ENCODE measurements at regions not wholly inside any gene's neighbourhood (a gene's known extent, or its start where the extent isn't known, plus 50 kb on each side); places are given as distances from the start of the nearest gene placed in this dataset.
"Not testable (repeated sequence)": the region's sequence is repeated elsewhere in the genome, so short reads cannot be mapped to it uniquely, and the experiment has no call there.

DNA sequence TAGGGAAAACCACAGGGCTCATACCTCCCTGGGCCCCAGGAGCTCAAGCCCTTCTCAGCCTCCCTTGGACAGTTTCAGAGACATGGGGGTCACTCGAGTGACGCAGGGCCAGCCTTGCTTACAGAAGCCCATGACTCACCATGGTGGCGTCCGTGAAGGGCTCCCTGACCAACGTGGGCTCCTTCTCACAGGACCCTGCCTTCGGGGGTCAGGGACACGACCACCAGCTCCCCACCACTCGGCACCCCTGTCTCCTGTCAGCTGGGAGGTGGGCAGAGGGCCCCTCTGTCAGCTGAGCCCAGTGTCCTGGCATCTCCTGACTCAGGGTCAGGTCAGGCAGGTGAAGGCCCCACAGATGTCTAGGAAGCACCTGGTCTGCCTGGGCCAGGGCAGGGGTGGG is 126.3 kb upstream of the ANO1 start:
- Histone ChIP-seq H3K4me2 (ENCODE audit: low read length) (no peak overlapping the region), H3K4me1 (ENCODE audit: control insufficient read depth in 1 of 2, insufficient read depth in 2 of 2, low read length in 2 of 2) (peaks cover 35 to 50% of the 10 kb centered on the region in 2 experiments), H3K4me3 (replicated peaks in 1 of 2; ENCODE audit: low read depth in 1 of 2, low read length in 2 of 2) (no peak overlapping the region), H3K9me3 (ENCODE audit: control insufficient read depth in 1 of 2, insufficient read depth in 1 of 2, low read depth in 1 of 2, low read length in 2 of 2) (peaks cover 0 to 10% of the 10 kb centered on the region in 2 experiments; a peak in 1 of 4 replicates), H3K9ac (ENCODE audit: low read length) (no peak overlapping the region), H3K79me2 (ENCODE audit: insufficient read depth, low read length) (no peaks in the 10 kb centered on the region), H2AFZ (ENCODE audit: low read depth, low read length, poor library complexity, severe bottlenecking) (no peak overlapping the region), H3K9me2 (ENCODE audit: insufficient read depth) (no peaks in the 10 kb centered on the region), H4K20me1 (ENCODE audit: insufficient read depth) (no peaks in the 10 kb centered on the region), H3K27ac (ENCODE audit: low read depth, low read length) (no peak overlapping the region; the same call in 1 of the 2 replicates), H3K36me3 (ENCODE audit: control insufficient read depth in 1 of 2, insufficient read depth in 2 of 2, low read length in 2 of 2) (no peaks in the 10 kb centered on the region), H3K27me3 (ENCODE audit: insufficient read depth, low read length) (no peaks in the 10 kb centered on the region)
- ChIA-PET CTCF (interaction anchor here (1.0 to 1.2 kb wide), 2 partner anchors 8 to 37 kb away, joined by 3 read pairs; no protein-coding TSS in a partner anchor), POLR2A (no interaction called here), RAD21 (ENCODE audit: low non-redundant PET in 1 of 2, low total read pairs in 2 of 2, uncharacterized antibody in 2 of 2, unreplicated experiment in 2 of 2) (no interaction called here)
- no TSS peak for BruUV-seq (replicated peaks)
- no peak for ATAC-seq
- intact Hi-C loops (cut with micrococcal nuclease) = no loop called here
- DNase-seq (ENCODE audit: low read depth, low spot score) = no peak
- TF ChIP-seq ELF1 (IDR thresholded peaks at IDR 0.05; ENCODE audit: borderline replicate concordance, low read depth) (no peak), CEBPB (IDR thresholded peaks at IDR 0.05; ENCODE audit: low read depth) (no peak), SP1 (IDR thresholded peaks at IDR 0.05; ENCODE audit: low read depth) (no peak), SRF (IDR thresholded peaks at IDR 0.05; ENCODE audit: low read depth) (no peak), EZH2phosphoT487 (IDR thresholded peaks at IDR 0.05; ENCODE audit: borderline replicate concordance) (no peak), POLR2AphosphoS5 (IDR thresholded peaks at IDR 0.05; ENCODE audit: low read depth, low read length) (no peak)
- TF ChIP-seq, protein P1, sequence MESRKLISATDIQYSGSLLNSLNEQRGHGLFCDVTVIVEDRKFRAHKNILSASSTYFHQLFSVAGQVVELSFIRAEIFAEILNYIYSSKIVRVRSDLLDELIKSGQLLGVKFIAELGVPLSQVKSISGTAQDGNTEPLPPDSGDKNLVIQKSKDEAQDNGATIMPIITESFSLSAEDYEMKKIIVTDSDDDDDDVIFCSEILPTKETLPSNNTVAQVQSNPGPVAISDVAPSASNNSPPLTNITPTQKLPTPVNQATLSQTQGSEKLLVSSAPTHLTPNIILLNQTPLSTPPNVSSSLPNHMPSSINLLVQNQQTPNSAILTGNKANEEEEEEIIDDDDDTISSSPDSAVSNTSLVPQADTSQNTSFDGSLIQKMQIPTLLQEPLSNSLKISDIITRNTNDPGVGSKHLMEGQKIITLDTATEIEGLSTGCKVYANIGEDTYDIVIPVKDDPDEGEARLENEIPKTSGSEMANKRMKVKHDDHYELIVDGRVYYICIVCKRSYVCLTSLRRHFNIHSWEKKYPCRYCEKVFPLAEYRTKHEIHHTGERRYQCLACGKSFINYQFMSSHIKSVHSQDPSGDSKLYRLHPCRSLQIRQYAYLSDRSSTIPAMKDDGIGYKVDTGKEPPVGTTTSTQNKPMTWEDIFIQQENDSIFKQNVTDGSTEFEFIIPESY (IDR thresholded peaks at IDR 0.05; ENCODE audit: extremely low read depth, insufficient replicate concordance, low read length) = no peak
- TF ChIP-seq, protein P2, sequence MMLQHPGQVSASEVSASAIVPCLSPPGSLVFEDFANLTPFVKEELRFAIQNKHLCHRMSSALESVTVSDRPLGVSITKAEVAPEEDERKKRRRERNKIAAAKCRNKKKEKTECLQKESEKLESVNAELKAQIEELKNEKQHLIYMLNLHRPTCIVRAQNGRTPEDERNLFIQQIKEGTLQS (IDR thresholded peaks at IDR 0.05) = no peak
- TF ChIP-seq, protein P3, sequence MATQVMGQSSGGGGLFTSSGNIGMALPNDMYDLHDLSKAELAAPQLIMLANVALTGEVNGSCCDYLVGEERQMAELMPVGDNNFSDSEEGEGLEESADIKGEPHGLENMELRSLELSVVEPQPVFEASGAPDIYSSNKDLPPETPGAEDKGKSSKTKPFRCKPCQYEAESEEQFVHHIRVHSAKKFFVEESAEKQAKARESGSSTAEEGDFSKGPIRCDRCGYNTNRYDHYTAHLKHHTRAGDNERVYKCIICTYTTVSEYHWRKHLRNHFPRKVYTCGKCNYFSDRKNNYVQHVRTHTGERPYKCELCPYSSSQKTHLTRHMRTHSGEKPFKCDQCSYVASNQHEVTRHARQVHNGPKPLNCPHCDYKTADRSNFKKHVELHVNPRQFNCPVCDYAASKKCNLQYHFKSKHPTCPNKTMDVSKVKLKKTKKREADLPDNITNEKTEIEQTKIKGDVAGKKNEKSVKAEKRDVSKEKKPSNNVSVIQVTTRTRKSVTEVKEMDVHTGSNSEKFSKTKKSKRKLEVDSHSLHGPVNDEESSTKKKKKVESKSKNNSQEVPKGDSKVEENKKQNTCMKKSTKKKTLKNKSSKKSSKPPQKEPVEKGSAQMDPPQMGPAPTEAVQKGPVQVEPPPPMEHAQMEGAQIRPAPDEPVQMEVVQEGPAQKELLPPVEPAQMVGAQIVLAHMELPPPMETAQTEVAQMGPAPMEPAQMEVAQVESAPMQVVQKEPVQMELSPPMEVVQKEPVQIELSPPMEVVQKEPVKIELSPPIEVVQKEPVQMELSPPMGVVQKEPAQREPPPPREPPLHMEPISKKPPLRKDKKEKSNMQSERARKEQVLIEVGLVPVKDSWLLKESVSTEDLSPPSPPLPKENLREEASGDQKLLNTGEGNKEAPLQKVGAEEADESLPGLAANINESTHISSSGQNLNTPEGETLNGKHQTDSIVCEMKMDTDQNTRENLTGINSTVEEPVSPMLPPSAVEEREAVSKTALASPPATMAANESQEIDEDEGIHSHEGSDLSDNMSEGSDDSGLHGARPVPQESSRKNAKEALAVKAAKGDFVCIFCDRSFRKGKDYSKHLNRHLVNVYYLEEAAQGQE (IDR thresholded peaks at IDR 0.05; ENCODE audit: low read depth) = no peak

DNA sequence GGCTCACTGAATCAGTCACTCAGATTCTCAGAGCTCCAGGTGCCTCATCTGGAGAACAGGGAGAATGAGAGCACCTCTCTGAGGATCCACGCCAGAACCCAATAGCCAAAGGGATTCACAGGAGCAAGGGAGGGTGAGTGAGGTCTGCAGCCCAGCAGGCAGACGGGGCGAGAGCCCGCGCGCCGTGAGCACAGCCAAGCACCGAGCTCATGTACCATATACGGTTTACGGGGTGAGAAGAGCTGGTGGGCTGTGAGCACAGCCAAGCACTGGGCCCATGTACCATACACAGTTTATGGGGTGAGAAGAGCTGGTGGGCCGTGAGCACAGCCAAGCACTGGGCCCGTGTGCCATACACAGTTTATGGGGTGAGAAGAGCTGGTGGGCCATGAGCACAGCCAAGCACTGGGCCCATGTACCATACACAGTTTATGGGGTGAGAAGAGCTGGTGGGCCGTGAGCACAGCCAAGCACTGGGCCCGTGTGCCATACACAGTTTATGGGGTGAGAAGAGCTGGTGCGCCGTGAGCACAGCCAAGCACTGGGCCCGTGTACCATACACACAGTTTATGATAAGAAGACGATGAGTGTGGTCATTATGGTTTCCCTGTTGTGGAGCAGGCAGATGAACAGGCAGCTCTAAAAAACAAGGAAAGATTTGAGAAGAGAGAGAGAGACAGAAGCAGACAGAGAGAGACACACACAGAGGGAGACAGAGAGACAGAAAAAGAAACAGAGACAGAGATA is 125.7 kb upstream of the ANO1 start:
- H3K9me3 ChIP-seq (ENCODE audit: control insufficient read depth in 1 of 2, insufficient read depth in 1 of 2, low read depth in 1 of 2, low read length in 2 of 2); ATAC-seq; H3K9ac ChIP-seq (ENCODE audit: low read length); H2AFZ ChIP-seq (ENCODE audit: low read depth, low read length, poor library complexity, severe bottlenecking); H4K20me1 ChIP-seq (ENCODE audit: insufficient read depth); H3K9me2 ChIP-seq (ENCODE audit: insufficient read depth); intact Hi-C loops (cut with micrococcal nuclease); DNase-seq (ENCODE audit: low read depth, low spot score); H3K79me2 ChIP-seq (ENCODE audit: insufficient read depth, low read length); RAD21 ChIA-PET (ENCODE audit: low non-redundant PET in 1 of 2, low total read pairs in 2 of 2, uncharacterized antibody in 2 of 2, unreplicated experiment in 2 of 2); H3K4me3 ChIP-seq (replicated peaks in 1 of 2; ENCODE audit: low read depth in 1 of 2, low read length in 2 of 2); H3K36me3 ChIP-seq (ENCODE audit: control insufficient read depth in 1 of 2, insufficient read depth in 2 of 2, low read length in 2 of 2); H3K4me2 ChIP-seq (ENCODE audit: low read length); H3K27me3 ChIP-seq (ENCODE audit: insufficient read depth, low read length); BruUV-seq (replicated peaks); H3K27ac ChIP-seq (ENCODE audit: low read depth, low read length); POLR2A ChIA-PET: not testable (repeated sequence)
- CTCF ChIA-PET = interaction anchor here (1.0 to 1.2 kb wide), 2 partner anchors 9 to 37 kb away, joined by 3 read pairs; no protein-coding TSS in a partner anchor
- peaks cover 32 to 46% of the 10 kb centered on the region in 2 experiments for H3K4me1 ChIP-seq (ENCODE audit: control insufficient read depth in 1 of 2, insufficient read depth in 2 of 2, low read length in 2 of 2)

Data from HCT116 (cell line).